Erythroblast (primary cell): ENCODE measurements at regions not wholly inside any gene's neighbourhood (a gene's known extent, or its start where the extent isn't known, plus 50 kb on each side); places are given as distances from the start of the nearest gene placed in this dataset.
"Not testable (repeated sequence)": the region's sequence is repeated elsewhere in the genome, so short reads cannot be mapped to it uniquely, and the experiment has no call there.

Experiments used
- GATA1 ChIP-seq: IDR thresholded peaks from 2 replicates; pipeline ENCODE4 v1.6.1; 2011; ENCODE audit warnings: low read depth, mild to moderate bottlenecking, control low read depth, low read length, moderate library complexity
- POLR2A ChIP-seq: IDR thresholded peaks from 2 replicates; pipeline ENCODE4 v1.6.1; 2011; ENCODE audit warnings: mild to moderate bottlenecking, low read length

- TF ChIP-seq POLR2A, GATA1: not testable (repeated sequence)
These were observed 117.4 kb upstream of the ADAMTS3 start for GRCh38 chr4:72686390-72686789.
